Mesothelial cell of epicardium (in vitro differentiated cells): ENCODE measurements at regions not wholly inside any gene's neighbourhood (a gene's known extent, or its start where the extent isn't known, plus 50 kb on each side); places are given as distances from the start of the nearest gene placed in this dataset.

ENCODE experiments used
- DNase-seq, 2 experiments: peaks; one replicate each; pipeline ENCODE4 v3.0.0; 2021; ENCODE audit warnings: low spot score in 2 of 2; ENCODE audit not compliant: unreplicated experiment in 2 of 2
- H3K27ac Mint-ChIP-seq: 2 replicates; pipeline ENCODE4 v1.8.0; 2021; ENCODE audit warnings: mixed read lengths
- H3K27me3 Mint-ChIP-seq: 2 replicates; pipeline ENCODE4 v1.8.0; 2021; ENCODE audit warnings: low read depth, mixed read lengths
- H3K36me3 Mint-ChIP-seq: 2 replicates; pipeline ENCODE4 v1.8.0; 2021; ENCODE audit warnings: mixed read lengths
- H3K4me1 Mint-ChIP-seq: 2 replicates; pipeline ENCODE4 v1.8.0; 2021; ENCODE audit warnings: mixed read lengths
- H3K4me3 Mint-ChIP-seq: 2 replicates; pipeline ENCODE4 v1.8.0; 2021; ENCODE audit warnings: mild to moderate bottlenecking, moderate library complexity, mixed read lengths
- H3K9me3 Mint-ChIP-seq: 2 replicates; pipeline ENCODE4 v1.8.0; 2021; ENCODE audit warnings: mixed read lengths
- TF ChIP-seq, protein P1 (sequence below): fragments of 200-600 bp; sonication (generic); IDR thresholded peaks from one replicate; pipeline ENCODE4 v1.5.0; 2021; ENCODE audit warnings: antibody characterized with exemption; ENCODE audit not compliant: unreplicated experiment

DNA sequence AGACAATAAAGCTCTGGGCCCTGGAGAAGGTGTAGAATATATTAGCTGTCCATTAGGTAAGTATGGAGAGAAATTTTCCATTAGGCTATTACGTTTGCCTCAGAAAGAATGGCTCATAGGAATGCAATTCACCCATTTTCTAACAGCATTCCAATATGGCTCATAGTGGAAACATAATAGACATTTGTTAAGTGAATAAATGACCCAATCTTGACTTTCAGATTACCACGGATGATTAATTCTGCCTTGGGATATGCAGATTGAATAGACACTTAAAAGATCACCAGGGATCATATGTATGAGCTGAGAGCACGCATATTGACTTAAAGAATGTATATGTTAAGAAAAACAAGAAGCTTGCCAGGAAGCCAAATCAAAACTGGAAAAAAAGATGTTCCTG is 209.1 kb upstream of the CDYL start:
- TF ChIP-seq, protein P1, sequence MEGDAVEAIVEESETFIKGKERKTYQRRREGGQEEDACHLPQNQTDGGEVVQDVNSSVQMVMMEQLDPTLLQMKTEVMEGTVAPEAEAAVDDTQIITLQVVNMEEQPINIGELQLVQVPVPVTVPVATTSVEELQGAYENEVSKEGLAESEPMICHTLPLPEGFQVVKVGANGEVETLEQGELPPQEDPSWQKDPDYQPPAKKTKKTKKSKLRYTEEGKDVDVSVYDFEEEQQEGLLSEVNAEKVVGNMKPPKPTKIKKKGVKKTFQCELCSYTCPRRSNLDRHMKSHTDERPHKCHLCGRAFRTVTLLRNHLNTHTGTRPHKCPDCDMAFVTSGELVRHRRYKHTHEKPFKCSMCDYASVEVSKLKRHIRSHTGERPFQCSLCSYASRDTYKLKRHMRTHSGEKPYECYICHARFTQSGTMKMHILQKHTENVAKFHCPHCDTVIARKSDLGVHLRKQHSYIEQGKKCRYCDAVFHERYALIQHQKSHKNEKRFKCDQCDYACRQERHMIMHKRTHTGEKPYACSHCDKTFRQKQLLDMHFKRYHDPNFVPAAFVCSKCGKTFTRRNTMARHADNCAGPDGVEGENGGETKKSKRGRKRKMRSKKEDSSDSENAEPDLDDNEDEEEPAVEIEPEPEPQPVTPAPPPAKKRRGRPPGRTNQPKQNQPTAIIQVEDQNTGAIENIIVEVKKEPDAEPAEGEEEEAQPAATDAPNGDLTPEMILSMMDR, result no peak
- Mint-ChIP-seq H3K4me3 (no peak overlapping the region), H3K27me3 (no peaks in the 10 kb centered on the region), H3K27ac (peak overlapping the region; percentile 48), H3K9me3 (peaks cover 15% of the 10 kb centered on the region), H3K36me3 (peaks cover 7% of the 10 kb centered on the region), H3K4me1 (peaks cover 24% of the 10 kb centered on the region)
- DNase-seq, result no peak

DNA sequence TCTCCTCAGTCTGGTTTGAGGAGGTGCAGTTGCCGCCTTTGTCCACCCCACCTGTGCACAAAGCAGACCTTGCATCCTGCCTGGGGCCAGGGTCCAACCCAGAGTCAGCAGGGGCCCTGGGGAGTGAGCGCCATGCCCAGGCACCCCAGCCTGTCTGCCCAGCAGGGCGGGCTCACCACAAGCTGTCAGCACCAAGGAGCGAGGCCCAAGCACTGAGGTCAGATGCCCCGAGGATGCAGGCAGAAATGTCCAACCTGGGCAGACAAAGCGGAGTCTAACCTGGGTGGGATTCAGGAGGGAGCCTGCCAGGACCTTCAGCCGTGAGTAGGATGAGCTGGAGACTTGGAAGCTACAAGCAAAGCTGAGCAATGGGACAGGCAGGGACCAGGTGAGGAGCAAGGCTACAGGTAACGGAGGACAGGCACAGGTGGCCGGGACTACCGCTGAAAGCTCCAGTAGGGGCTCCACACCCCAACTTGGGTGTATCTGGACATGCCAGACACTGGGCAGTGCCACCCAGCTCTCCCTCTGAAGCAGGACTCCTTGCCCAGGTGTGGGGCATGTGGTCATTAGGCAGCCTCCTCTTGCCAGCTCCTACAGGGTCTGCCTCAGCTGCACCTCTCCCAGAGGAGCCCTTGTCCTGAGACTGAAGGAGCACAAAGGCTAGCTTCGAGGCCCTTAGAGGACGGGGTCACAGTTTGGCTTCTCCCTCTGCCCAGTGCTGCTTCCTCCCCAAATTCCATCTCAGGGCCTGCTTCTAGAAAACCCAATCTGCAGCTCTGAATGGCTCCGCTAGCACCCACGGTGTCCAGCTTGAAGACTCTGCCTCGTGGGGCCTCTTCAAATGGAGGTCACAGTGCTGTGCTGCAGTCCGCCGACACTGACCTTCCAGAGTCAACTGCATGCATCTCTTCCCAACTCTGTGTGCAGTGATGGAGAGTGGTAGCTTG is 210.6 kb upstream of the CDYL start:
- peaks cover 4% of the 10 kb centered on the region for H3K36me3 Mint-ChIP-seq
- H3K4me1 Mint-ChIP-seq, result peaks cover 24% of the 10 kb centered on the region
- H3K9me3 Mint-ChIP-seq, result peaks cover 7% of the 10 kb centered on the region
- no peak for DNase-seq
- no peak overlapping the region for H3K27ac Mint-ChIP-seq
- TF ChIP-seq, protein P1, result no peak
- no peak overlapping the region for H3K4me3 Mint-ChIP-seq
- no peaks in the 10 kb centered on the region for H3K27me3 Mint-ChIP-seq

DNA sequence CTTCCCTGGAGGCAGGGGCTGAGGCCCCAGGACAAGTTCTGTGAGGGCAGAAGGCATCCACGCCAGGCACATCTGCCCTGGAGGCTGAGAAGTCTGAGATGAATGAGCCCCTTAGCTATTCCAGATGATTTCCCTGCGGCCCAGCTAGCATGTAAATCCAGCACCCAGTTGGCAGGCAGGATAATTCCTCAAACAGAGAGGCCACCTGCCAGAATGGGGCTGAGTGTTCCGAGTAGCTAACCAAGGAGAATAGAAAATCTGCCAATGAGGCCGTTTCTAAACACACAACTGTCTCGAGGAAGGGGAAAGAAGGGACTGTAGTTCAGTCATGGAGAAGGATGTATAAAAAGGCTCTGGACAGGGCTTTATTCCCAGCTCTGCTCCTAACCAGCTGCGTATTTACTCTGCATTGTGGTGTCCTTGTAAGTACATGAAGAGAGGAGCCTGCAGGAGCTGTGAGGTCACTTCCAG is 211.4 kb upstream of the CDYL start:
- Mint-ChIP-seq H3K4me1 (peaks cover 24% of the 10 kb centered on the region), H3K9me3 (peaks cover 4% of the 10 kb centered on the region), H3K27me3 (no peaks in the 10 kb centered on the region), H3K4me3 (no peak overlapping the region), H3K27ac (no peak overlapping the region), H3K36me3 (peaks cover 2% of the 10 kb centered on the region)
- DNase-seq, result no peak
- TF ChIP-seq, protein P1, result no peak

DNA sequence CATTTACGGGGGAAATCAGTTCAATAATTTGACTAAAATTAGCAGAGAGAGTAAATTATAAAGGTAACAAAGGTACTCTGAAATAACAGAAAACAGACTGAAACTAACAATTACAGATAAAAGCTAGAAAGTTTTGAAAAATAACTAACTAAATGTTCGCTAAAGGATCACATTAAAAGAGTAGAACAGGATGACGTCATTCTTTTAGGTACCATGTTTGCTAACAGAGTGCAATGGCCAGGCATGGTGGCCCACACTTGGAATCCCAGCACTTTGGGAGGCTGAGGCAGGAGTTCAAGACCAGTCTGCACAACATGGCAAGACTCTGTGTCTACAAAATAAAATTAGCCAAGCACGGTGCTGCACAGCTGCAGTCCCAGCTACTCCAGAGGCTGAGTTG is 212.3 kb upstream of the CDYL start:
- peaks cover 24% of the 10 kb centered on the region for H3K4me1 Mint-ChIP-seq
- no peak for DNase-seq
- H3K36me3 Mint-ChIP-seq, result no peaks in the 10 kb centered on the region
- TF ChIP-seq, protein P1, result no peak
- peaks cover 4% of the 10 kb centered on the region for H3K9me3 Mint-ChIP-seq
- no peak overlapping the region for H3K4me3 Mint-ChIP-seq
- H3K27me3 Mint-ChIP-seq, result no peaks in the 10 kb centered on the region
- H3K27ac Mint-ChIP-seq, result no peak overlapping the region

DNA sequence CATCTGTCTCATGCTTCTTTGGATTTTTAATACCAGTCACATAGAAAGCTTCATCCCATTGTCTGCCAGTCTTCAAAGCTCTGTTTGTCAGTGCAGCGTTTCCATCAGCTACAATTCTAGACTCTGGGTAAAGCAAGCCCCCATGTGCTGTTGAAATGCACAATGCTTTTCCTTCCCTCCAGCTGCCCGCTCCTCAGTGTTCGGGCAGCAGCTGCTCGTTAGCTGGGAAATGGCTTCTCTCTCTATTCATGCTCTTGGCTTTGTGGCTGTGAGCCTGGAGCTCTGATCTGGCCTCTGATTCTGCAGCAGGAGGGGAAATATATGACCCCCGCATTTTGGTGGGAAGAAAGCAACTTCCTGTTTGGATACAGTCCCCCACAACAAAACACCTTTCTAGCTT is 213.0 kb upstream of the CDYL start:
- TF ChIP-seq, protein P1, result no peak
- peaks cover 24% of the 10 kb centered on the region for H3K4me1 Mint-ChIP-seq
- H3K27me3 Mint-ChIP-seq, result no peaks in the 10 kb centered on the region
- H3K9me3 Mint-ChIP-seq, result peaks cover 4% of the 10 kb centered on the region
- no peak overlapping the region for H3K27ac Mint-ChIP-seq
- DNase-seq, result no peak
- H3K36me3 Mint-ChIP-seq, result no peaks in the 10 kb centered on the region
- no peak overlapping the region for H3K4me3 Mint-ChIP-seq
